NCI-H2171 treated with DMSO at 0.1 percent for 48 hours (cell line): ENCODE measurements at regions not wholly inside any gene's neighbourhood (a gene's known extent, or its start where the extent isn't known, plus 50 kb on each side); places are given as distances from the start of the nearest gene placed in this dataset.
"Not testable (repeated sequence)": the region's sequence is repeated elsewhere in the genome, so short reads cannot be mapped to it uniquely, and the experiment has no call there.

ENCODE experiments used
- DNase-seq: peaks from one replicate; lab custom pipeline; 2025; lab: John Stamatoyannopoulos, UW

- no peak for DNase-seq
Measured at GRCh38 chr3:187536185-187536584, 134.0 kb downstream of the SST start.

GRCh38 chr3:187533797-187534196 is 136.4 kb downstream of the SST start:
- no peak for DNase-seq

GRCh38 chr3:187531831-187532230 is 138.4 kb downstream of the SST start:
- no peak for DNase-seq

- no peak for DNase-seq
Measured at GRCh38 chr3:187522890-187523289, 147.3 kb downstream of the SST start.

- no peak for DNase-seq
Measured at GRCh38 chr3:187522293-187522692, 147.9 kb downstream of the SST start.

- no peak for DNase-seq
Measured at GRCh38 chr3:187521546-187521945, 148.6 kb downstream of the SST start.

- no peak for DNase-seq
Measured at GRCh38 chr3:187520027-187520945, 149.9 kb downstream of the SST start.

- DNase-seq = no peak
Measured at GRCh38 chr3:187519428-187519890, 150.7 kb downstream of the SST start.

GRCh38 chr3:187518616-187519015 is 150.4 kb downstream of the RTP4 start:
- DNase-seq = no peak

GRCh38 chr3:187518207-187518606 is 150.0 kb downstream of the RTP4 start:
- no peak for DNase-seq

- no peak for DNase-seq
Measured at GRCh38 chr3:187516446-187517185, 148.4 kb downstream of the RTP4 start.

- no peak for DNase-seq
Measured at GRCh38 chr3:187507905-187508304, 139.7 kb downstream of the RTP4 start.

- no peak for DNase-seq
Measured at GRCh38 chr3:187507266-187507665, 139.1 kb downstream of the RTP4 start.

GRCh38 chr3:187504435-187504834 is 136.2 kb downstream of the RTP4 start:
- DNase-seq = no peak

GRCh38 chr3:187498211-187498724 is 130.1 kb downstream of the RTP4 start:
- no peak for DNase-seq

- DNase-seq = no peak
Measured at GRCh38 chr3:187497052-187497451, 128.9 kb downstream of the RTP4 start.

GRCh38 chr3:187494056-187494455 is 125.9 kb downstream of the RTP4 start:
- DNase-seq = not testable (repeated sequence)

GRCh38 chr3:187491371-187491770 is 123.2 kb downstream of the RTP4 start:
- DNase-seq = no peak

- DNase-seq = no peak
Measured at GRCh38 chr3:187490366-187490765, 122.2 kb downstream of the RTP4 start.

- DNase-seq = no peak
Measured at GRCh38 chr3:187484547-187485295, 116.5 kb downstream of the RTP4 start.

- DNase-seq = no peak
Measured at GRCh38 chr3:187481426-187481825, 113.2 kb downstream of the RTP4 start.

- not testable (repeated sequence) for DNase-seq
Measured at GRCh38 chr3:187475613-187476012, 107.4 kb downstream of the RTP4 start.
